GM23338 (cell line): ENCODE measurements at regions not wholly inside any gene's neighbourhood (a gene's known extent, or its start where the extent isn't known, plus 50 kb on each side); places are given as distances from the start of the nearest gene placed in this dataset.

Source experiments
- ATAC-seq: fragments of 200-7000 bp; cut with Tn5 transposase; 3 replicates; pipeline ENCODE4 v1.9.1; 2020
- DNase-seq: peaks from one replicate; pipeline ENCODE4 v3.0.0-alpha.2; 2015; ENCODE audit warnings: low spot score
- H2AFZ ChIP-seq: fragments of 200-600 bp; sonication (generic); 2 replicates; pipeline ENCODE4 v1.8.0; 2016; ENCODE audit warnings: antibody characterized with exemption, mild to moderate bottlenecking, moderate library complexity
- H3F3A ChIP-seq: fragments of 200-600 bp; sonication (generic); replicated peaks from 2 replicates; pipeline ENCODE4 v1.8.0; 2017; ENCODE audit warnings: antibody characterized with exemption, mixed run types, low read depth
- H3K27ac ChIP-seq: fragments of 200-600 bp; sonication (generic); 2 replicates; pipeline ENCODE4 v1.6.1; 2016; ENCODE audit warnings: low read depth
- H3K27me3 ChIP-seq: fragments of 200-600 bp; sonication (generic); 2 replicates; pipeline ENCODE4 v1.8.0; 2016; ENCODE audit warnings: mild to moderate bottlenecking, mixed run types, moderate library complexity; ENCODE audit not compliant: insufficient read depth
- H3K36me3 ChIP-seq: fragments of 200-600 bp; sonication (generic); 2 replicates; pipeline ENCODE4 v1.8.0; 2016; ENCODE audit warnings: mild to moderate bottlenecking; ENCODE audit not compliant: insufficient read depth
- H3K4me1 ChIP-seq: fragments of 200-600 bp; sonication (generic); 2 replicates; pipeline ENCODE4 v1.8.0; 2016; ENCODE audit warnings: mild to moderate bottlenecking, moderate library complexity; ENCODE audit not compliant: insufficient read depth
- H3K4me2 ChIP-seq: fragments of 200-600 bp; sonication (generic); 2 replicates; pipeline ENCODE4 v1.7.1; 2017; ENCODE audit warnings: mixed run types
- H3K4me3 ChIP-seq: fragments of 200-600 bp; sonication (generic); 2 replicates; pipeline ENCODE4 v1.6.1; 2016; ENCODE audit warnings: mixed run types
- H3K79me2 ChIP-seq: fragments of 200-600 bp; sonication (generic); replicated peaks from 2 replicates; pipeline ENCODE4 v1.8.0; 2017; ENCODE audit warnings: mild to moderate bottlenecking; ENCODE audit not compliant: insufficient read depth
- H3K9me2 ChIP-seq: fragments of 200-600 bp; sonication (generic); 2 replicates; pipeline ENCODE4 v1.8.0; 2017; ENCODE audit not compliant: insufficient read depth
- H4K20me1 ChIP-seq: fragments of 200-600 bp; sonication (generic); replicated peaks from 2 replicates; pipeline ENCODE4 v1.8.0; 2017; ENCODE audit warnings: mild to moderate bottlenecking; ENCODE audit not compliant: insufficient read depth
- H3K27ac Mint-ChIP-seq: 2 replicates; pipeline ENCODE4 v1.8.0; 2020; ENCODE audit warnings: inconsistent platforms, mild to moderate bottlenecking, moderate library complexity, mixed read lengths
- H3K27me3 Mint-ChIP-seq: 3 replicates; pipeline ENCODE4 v1.8.0; 2022; ENCODE audit warnings: low read depth, mild to moderate bottlenecking, moderate library complexity, mixed read lengths, inconsistent platforms; ENCODE audit not compliant: insufficient read depth, poor library complexity
- H3K36me3 Mint-ChIP-seq: 3 replicates; pipeline ENCODE4 v1.8.0; 2021; ENCODE audit warnings: low read depth, mild to moderate bottlenecking, inconsistent platforms, moderate library complexity, mixed read lengths
- H3K4me1 Mint-ChIP-seq: 3 replicates; pipeline ENCODE4 v1.8.0; 2020; ENCODE audit warnings: mild to moderate bottlenecking, inconsistent platforms, mixed read lengths
- H3K4me3 Mint-ChIP-seq: 3 replicates; pipeline ENCODE4 v1.8.0; 2021; ENCODE audit warnings: moderate library complexity, mild to moderate bottlenecking, inconsistent platforms, mixed read lengths
- H3K9me3 Mint-ChIP-seq: 3 replicates; pipeline ENCODE4 v1.8.0; 2020; ENCODE audit warnings: moderate library complexity, mild to moderate bottlenecking, inconsistent platforms, mixed read lengths
- CTCF ChIP-seq, 2 experiments: fragments of 200-600 bp in 1 of 2; sonication (generic) in 1 of 2; conservative IDR thresholded peaks; 2 replicates each; pipeline versions ENCODE4 v1.5.1 to v1.6.1; 2016 to 2017; ENCODE audit warnings: antibody characterized with exemption in 2 of 2, low read depth in 2 of 2, mild to moderate bottlenecking in 2 of 2, moderate library complexity in 1 of 2
- ETS1 ChIP-seq: IDR thresholded peaks from 2 replicates; pipeline ENCODE4 v1.6.1; 2016; ENCODE audit warnings: antibody characterized with exemption
- EZH2phosphoT487 ChIP-seq: fragments of 200-600 bp; sonication (generic); IDR thresholded peaks from one replicate; pipeline ENCODE4 v1.8.1; 2018; ENCODE audit warnings: antibody characterized with exemption; ENCODE audit not compliant: unreplicated experiment
- POLR2AphosphoS5 ChIP-seq: IDR thresholded peaks from 2 replicates; pipeline ENCODE4 v1.6.1; 2016; ENCODE audit warnings: antibody characterized with exemption, low read depth
- STAT1 ChIP-seq: IDR thresholded peaks from one replicate; pipeline ENCODE4 v1.6.1; 2016; ENCODE audit warnings: antibody characterized with exemption; ENCODE audit not compliant: unreplicated experiment
- ZNF114 ChIP-seq: fragments of 250-450 bp; sonication (Bioruptor Pico); IDR thresholded peaks from 2 replicates; pipeline ENCODE4 v1.5.0; 2020; ENCODE audit warnings: mild to moderate bottlenecking, moderate library complexity
- ZNF331 ChIP-seq: fragments of 250-450 bp; sonication (Bioruptor Pico); IDR thresholded peaks from 2 replicates; pipeline ENCODE4 v1.5.0; 2020; ENCODE audit warnings: low read depth, mild to moderate bottlenecking, moderate library complexity
- TF ChIP-seq, protein P1 (sequence below): fragments of 250-450 bp; sonication (Bioruptor Pico); IDR thresholded peaks from 2 replicates; pipeline ENCODE4 v1.5.0; 2020; ENCODE audit warnings: mild to moderate bottlenecking, moderate library complexity

- TF ChIP-seq, protein P1, sequence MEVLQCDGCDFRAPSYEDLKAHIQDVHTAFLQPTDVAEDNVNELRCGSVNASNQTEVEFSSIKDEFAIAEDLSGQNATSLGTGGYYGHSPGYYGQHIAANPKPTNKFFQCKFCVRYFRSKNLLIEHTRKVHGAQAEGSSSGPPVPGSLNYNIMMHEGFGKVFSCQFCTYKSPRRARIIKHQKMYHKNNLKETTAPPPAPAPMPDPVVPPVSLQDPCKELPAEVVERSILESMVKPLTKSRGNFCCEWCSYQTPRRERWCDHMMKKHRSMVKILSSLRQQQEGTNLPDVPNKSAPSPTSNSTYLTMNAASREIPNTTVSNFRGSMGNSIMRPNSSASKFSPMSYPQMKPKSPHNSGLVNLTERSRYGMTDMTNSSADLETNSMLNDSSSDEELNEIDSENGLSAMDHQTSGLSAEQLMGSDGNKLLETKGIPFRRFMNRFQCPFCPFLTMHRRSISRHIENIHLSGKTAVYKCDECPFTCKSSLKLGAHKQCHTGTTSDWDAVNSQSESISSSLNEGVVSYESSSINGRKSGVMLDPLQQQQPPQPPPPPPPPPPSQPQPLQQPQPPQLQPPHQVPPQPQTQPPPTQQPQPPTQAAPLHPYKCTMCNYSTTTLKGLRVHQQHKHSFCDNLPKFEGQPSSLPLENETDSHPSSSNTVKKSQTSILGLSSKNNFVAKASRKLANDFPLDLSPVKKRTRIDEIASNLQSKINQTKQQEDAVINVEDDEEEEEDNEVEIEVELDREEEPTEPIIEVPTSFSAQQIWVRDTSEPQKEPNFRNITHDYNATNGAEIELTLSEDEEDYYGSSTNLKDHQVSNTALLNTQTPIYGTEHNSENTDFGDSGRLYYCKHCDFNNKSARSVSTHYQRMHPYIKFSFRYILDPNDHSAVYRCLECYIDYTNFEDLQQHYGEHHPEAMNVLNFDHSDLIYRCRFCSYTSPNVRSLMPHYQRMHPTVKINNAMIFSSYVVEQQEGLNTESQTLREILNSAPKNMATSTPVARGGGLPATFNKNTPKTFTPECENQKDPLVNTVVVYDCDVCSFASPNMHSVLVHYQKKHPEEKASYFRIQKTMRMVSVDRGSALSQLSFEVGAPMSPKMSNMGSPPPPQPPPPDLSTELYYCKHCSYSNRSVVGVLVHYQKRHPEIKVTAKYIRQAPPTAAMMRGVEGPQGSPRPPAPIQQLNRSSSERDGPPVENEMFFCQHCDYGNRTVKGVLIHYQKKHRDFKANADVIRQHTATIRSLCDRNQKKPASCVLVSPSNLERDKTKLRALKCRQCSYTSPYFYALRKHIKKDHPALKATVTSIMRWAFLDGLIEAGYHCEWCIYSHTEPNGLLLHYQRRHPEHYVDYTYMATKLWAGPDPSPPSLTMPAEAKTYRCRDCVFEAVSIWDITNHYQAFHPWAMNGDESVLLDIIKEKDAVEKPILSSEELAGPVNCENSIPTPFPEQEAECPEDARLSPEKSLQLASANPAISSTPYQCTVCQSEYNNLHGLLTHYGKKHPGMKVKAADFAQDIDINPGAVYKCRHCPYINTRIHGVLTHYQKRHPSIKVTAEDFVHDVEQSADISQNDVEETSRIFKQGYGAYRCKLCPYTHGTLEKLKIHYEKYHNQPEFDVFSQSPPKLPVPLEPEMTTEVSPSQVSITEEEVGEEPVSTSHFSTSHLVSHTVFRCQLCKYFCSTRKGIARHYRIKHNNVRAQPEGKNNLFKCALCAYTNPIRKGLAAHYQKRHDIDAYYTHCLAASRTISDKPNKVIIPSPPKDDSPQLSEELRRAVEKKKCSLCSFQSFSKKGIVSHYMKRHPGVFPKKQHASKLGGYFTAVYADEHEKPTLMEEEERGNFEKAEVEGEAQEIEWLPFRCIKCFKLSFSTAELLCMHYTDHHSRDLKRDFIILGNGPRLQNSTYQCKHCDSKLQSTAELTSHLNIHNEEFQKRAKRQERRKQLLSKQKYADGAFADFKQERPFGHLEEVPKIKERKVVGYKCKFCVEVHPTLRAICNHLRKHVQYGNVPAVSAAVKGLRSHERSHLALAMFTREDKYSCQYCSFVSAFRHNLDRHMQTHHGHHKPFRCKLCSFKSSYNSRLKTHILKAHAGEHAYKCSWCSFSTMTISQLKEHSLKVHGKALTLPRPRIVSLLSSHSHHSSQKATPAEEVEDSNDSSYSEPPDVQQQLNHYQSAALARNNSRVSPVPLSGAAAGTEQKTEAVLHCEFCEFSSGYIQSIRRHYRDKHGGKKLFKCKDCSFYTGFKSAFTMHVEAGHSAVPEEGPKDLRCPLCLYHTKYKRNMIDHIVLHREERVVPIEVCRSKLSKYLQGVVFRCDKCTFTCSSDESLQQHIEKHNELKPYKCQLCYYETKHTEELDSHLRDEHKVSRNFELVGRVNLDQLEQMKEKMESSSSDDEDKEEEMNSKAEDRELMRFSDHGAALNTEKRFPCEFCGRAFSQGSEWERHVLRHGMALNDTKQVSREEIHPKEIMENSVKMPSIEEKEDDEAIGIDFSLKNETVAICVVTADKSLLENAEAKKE: no peak
These were observed 321.6 kb upstream of the LRRC7 start (continued) for GRCh38 chr1:69246109-69246508.

DNA sequence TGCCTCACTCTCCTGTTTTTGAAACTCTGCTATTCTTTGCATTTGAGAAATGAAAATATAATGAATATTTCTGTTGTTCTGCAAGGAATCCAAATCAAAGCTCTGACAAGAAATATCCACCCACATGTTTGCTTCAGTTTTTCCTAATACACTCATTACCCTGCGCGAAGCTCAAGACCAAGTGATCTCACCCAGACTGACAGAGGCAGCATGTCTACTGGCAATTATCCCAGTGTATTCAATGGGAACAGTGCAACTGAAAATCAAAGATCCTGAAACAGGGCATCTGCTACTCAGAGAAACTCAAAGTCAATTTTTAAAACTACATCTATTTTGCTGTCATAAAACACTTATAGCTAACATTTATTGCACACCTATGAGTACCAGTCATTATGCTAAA is 321.0 kb upstream of the LRRC7 start:
- H3K36me3 Mint-ChIP-seq: no peaks in the 10 kb centered on the region
- Histone ChIP-seq H3K9me2 (peaks cover 6% of the 10 kb centered on the region; the same call in 1 of the 2 replicates), H2AFZ (no peak overlapping the region), H4K20me1 (no peaks in the 10 kb centered on the region), H3F3A (no peaks in the 10 kb centered on the region), H3K4me3 (no peak overlapping the region), H3K27ac (no peak overlapping the region), H3K4me2 (no peak overlapping the region), H3K36me3 (no peaks in the 10 kb centered on the region), H3K27me3 (no peaks in the 10 kb centered on the region; the same call in 1 of the 2 replicates), H3K4me1 (peaks cover 25% of the 10 kb centered on the region; the same call in 1 of the 2 replicates), H3K79me2 (no peaks in the 10 kb centered on the region)
- DNase-seq (no peak), ATAC-seq (no peak)
- peaks cover 23% of the 10 kb centered on the region for H3K4me1 Mint-ChIP-seq
- no peaks in the 10 kb centered on the region for H3K9me3 Mint-ChIP-seq
- no peak overlapping the region for H3K4me3 Mint-ChIP-seq
- H3K27me3 Mint-ChIP-seq: peaks cover 20% of the 10 kb centered on the region
- no peak overlapping the region for H3K27ac Mint-ChIP-seq
- no peak for TF ChIP-seq CTCF (conservative IDR thresholded peaks at IDR 0.05; ENCODE audit: low read depth in 2 of 2)
- TF ChIP-seq ZNF331 (CRISPR knock-in tag): no peak
- TF ChIP-seq POLR2AphosphoS5: no peak
- no peak for TF ChIP-seq ZNF114 (CRISPR knock-in tag)
- TF ChIP-seq EZH2phosphoT487: no peak
- no peak for TF ChIP-seq ETS1
- TF ChIP-seq STAT1: no peak
